ENCODE measurements at regions not wholly inside any gene's neighbourhood (a gene's known extent, or its start where the extent isn't known, plus 50 kb on each side); places are given as distances from the start of the nearest gene placed in this dataset.

- TF ChIP-seq SIX5 (IDR thresholded peaks at IDR 0.05; ENCODE audit: low read depth, low read length), result no peak
- TF ChIP-seq CTCF (IDR thresholded peaks at IDR 0.05; ENCODE audit: control extremely low read depth in 1 of 3, insufficient read depth in 1 of 3, low read depth in 1 of 3, low read length in 3 of 3), result no peak
- no peak for TF ChIP-seq EP300 (IDR thresholded peaks at IDR 0.05; ENCODE audit: borderline replicate concordance in 1 of 2, low read depth in 2 of 2, low read length in 2 of 2)
Observed at GRCh38 chr10:123402021-123402420, 247.8 kb downstream of the BUB3 start.

All from H1 (cell line).